ENCODE measurements at regions not wholly inside any gene's neighbourhood (a gene's known extent, or its start where the extent isn't known, plus 50 kb on each side); places are given as distances from the start of the nearest gene placed in this dataset.

- Mint-ChIP-seq H3K27ac (no peak overlapping the region), H3K36me3 (no peaks in the 10 kb centered on the region), H3K4me3 (no peak overlapping the region), H3K9me3 (no peaks in the 10 kb centered on the region), H3K4me1 (peaks cover 8% of the 10 kb centered on the region), H3K27me3 (ENCODE audit: insufficient read depth, low read depth) (no peaks in the 10 kb centered on the region)
- Histone ChIP-seq H3K4me1 (peaks cover under 1% of the 10 kb centered on the region), H3K36me3 (peaks cover 6% of the 10 kb centered on the region), H3K79me2 (ENCODE audit: low read depth) (no peaks in the 10 kb centered on the region), H2AFZ (replicated peaks) (no peak overlapping the region), H3K4me3 (no peak overlapping the region), H4K20me1 (ENCODE audit: low read depth) (no peaks in the 10 kb centered on the region), H3K27me3 (no peaks in the 10 kb centered on the region), H3K9me3 (ENCODE audit: low read depth) (no peaks in the 10 kb centered on the region), H3K4me2 (no peak overlapping the region), H3K27ac (no peak overlapping the region), H3K9ac (no peak overlapping the region), H3F3A (ENCODE audit: low read depth) (no peaks in the 10 kb centered on the region)
- DNase-seq (ENCODE audit: low spot score): no peak
- TF ChIP-seq EZH2 (IDR thresholded peaks at IDR 0.05) (no peak), CTCF (IDR thresholded peaks at IDR 0.05) (no peak)
Measured at GRCh38 chr10:128709686-128710085, 583.5 kb upstream of the MKI67 start.

- Histone ChIP-seq H2AFZ (replicated peaks) (no peak overlapping the region), H3K4me1 (peaks cover 6% of the 10 kb centered on the region), H3K4me3 (no peak overlapping the region), H3K27ac (no peak overlapping the region), H3K36me3 (peaks cover 2% of the 10 kb centered on the region), H3K79me2 (ENCODE audit: low read depth) (no peaks in the 10 kb centered on the region), H3K9me3 (ENCODE audit: low read depth) (no peaks in the 10 kb centered on the region), H4K20me1 (ENCODE audit: low read depth) (no peaks in the 10 kb centered on the region), H3K27me3 (no peaks in the 10 kb centered on the region), H3K4me2 (no peak overlapping the region), H3K9ac (no peak overlapping the region), H3F3A (ENCODE audit: low read depth) (no peaks in the 10 kb centered on the region)
- Mint-ChIP-seq H3K9me3 (no peaks in the 10 kb centered on the region), H3K36me3 (no peaks in the 10 kb centered on the region), H3K4me3 (no peak overlapping the region), H3K27ac (no peak overlapping the region), H3K27me3 (ENCODE audit: insufficient read depth, low read depth) (no peaks in the 10 kb centered on the region), H3K4me1 (peaks cover 14% of the 10 kb centered on the region)
- TF ChIP-seq EZH2 (IDR thresholded peaks at IDR 0.05) (no peak), EZH2phosphoT487 (IDR thresholded peaks at IDR 0.05) (no peak), CTCF (IDR thresholded peaks at IDR 0.05) (no peak)
- DNase-seq (ENCODE audit: low spot score): no peak
Measured at GRCh38 chr10:128710098-128710797, 584.0 kb upstream of the MKI67 start.

- Histone ChIP-seq H3K27ac (no peak overlapping the region), H3K9ac (no peak overlapping the region), H3K36me3 (no peaks in the 10 kb centered on the region), H2AFZ (replicated peaks) (no peak overlapping the region), H3K4me1 (peaks cover 9% of the 10 kb centered on the region), H3K4me3 (no peak overlapping the region), H3K4me2 (no peak overlapping the region), H3K9me3 (ENCODE audit: low read depth) (no peaks in the 10 kb centered on the region), H3K79me2 (ENCODE audit: low read depth) (no peaks in the 10 kb centered on the region), H3K27me3 (no peaks in the 10 kb centered on the region), H3F3A (ENCODE audit: low read depth) (no peaks in the 10 kb centered on the region), H4K20me1 (ENCODE audit: low read depth) (no peaks in the 10 kb centered on the region)
- H3K27ac Mint-ChIP-seq: no peak overlapping the region
- peaks cover 17% of the 10 kb centered on the region for H3K4me1 Mint-ChIP-seq
- H3K27me3 Mint-ChIP-seq (ENCODE audit: insufficient read depth, low read depth): no peaks in the 10 kb centered on the region
- no peaks in the 10 kb centered on the region for H3K36me3 Mint-ChIP-seq
- no peaks in the 10 kb centered on the region for H3K9me3 Mint-ChIP-seq
- TF ChIP-seq EZH2 (IDR thresholded peaks at IDR 0.05) (no peak), EZH2phosphoT487 (IDR thresholded peaks at IDR 0.05) (no peak), CTCF (IDR thresholded peaks at IDR 0.05) (no peak)
- DNase-seq (ENCODE audit: low spot score): no peak
- H3K4me3 Mint-ChIP-seq: no peak overlapping the region
Measured at GRCh38 chr10:128710798-128711183, 584.6 kb upstream of the MKI67 start.
